Endometrial microvascular endothelial cells (primary cell): ENCODE measurements at regions not wholly inside any gene's neighbourhood (a gene's known extent, or its start where the extent isn't known, plus 50 kb on each side); places are given as distances from the start of the nearest gene placed in this dataset.

Experiments used
- in situ Hi-C: cut with HindIII; loops from 2 replicates; pipeline ENCODE4 v1.10.0; 2017; ENCODE audit warnings: low sequenced_read_pairs, low pct_unique_long_range_greater_than_20kb; ENCODE audit errors: inconsistent ontology term

- in situ Hi-C loops: loop anchor here (10.0 kb wide), 1 partner anchor 101 kb away; no protein-coding TSS in a partner anchor
These were observed 154.5 kb upstream of the TSC22D2 start for GRCh38 chr3:150253622-150254021.

DNA sequence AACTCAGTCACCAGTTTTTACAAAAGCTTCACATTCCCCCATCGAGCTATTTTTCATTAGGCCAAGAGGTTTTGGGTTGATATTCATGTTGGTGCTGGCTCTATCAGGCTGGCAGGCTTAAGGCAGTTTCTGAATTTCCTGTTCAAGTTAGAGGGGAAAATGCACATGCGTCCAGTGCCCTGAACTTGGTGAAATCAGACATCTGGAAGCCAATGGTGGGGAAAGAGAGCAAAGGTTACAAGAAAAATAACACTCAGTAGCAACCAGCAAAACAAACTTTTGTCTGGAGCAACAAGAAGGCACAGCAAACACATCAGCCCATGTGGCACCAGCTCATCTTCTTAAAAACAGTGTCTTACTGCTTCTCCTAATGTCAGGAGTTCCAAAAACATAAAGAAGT is 155.6 kb upstream of the TSC22D2 start:
- in situ Hi-C loops: loop anchor here (10.0 kb wide), 1 partner anchor 102 kb away; no protein-coding TSS in a partner anchor

- in situ Hi-C loops: loop anchor here (10.0 kb wide), 1 partner anchor 103 kb away; no protein-coding TSS in a partner anchor
These were observed 156.7 kb upstream of the TSC22D2 start for GRCh38 chr3:150251187-150252062.

DNA sequence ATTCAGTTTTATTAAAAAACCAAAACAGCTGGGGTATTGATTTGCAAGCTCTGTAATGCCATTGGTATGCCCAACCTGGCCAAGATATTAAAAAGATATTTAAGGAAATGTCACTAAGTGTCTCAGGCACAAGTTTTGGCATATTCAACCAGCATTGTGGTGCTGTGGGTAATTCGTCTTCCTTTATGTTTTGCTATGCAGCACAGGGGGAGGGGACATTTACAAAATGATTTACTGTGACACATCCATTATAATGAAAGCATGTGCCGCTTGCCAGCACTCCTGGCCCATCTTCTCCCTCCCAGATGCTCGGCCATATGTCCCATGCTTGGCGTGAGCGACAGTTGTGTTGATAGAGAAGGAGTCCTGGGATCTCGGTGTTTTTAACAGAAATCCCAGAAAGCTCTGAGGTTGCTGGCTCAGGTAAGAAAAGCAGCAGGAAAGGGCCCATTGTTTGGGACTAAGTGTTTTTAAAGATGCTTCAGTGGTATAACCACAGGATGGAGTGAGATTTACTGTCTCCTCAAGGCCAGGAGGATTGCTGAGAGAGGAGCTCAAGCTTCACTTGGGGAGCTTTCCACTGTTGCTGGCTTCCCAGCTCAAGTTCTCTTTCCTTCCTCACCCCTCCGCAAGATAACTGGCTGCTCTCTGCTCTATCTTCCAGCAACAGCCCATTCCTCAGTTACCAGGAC is 158.2 kb upstream of the TSC22D2 start:
- in situ Hi-C loops: loop anchor here (10.0 to 25.0 kb wide), 2 partner anchors 105 to 237 kb away; no protein-coding TSS in a partner anchor

DNA sequence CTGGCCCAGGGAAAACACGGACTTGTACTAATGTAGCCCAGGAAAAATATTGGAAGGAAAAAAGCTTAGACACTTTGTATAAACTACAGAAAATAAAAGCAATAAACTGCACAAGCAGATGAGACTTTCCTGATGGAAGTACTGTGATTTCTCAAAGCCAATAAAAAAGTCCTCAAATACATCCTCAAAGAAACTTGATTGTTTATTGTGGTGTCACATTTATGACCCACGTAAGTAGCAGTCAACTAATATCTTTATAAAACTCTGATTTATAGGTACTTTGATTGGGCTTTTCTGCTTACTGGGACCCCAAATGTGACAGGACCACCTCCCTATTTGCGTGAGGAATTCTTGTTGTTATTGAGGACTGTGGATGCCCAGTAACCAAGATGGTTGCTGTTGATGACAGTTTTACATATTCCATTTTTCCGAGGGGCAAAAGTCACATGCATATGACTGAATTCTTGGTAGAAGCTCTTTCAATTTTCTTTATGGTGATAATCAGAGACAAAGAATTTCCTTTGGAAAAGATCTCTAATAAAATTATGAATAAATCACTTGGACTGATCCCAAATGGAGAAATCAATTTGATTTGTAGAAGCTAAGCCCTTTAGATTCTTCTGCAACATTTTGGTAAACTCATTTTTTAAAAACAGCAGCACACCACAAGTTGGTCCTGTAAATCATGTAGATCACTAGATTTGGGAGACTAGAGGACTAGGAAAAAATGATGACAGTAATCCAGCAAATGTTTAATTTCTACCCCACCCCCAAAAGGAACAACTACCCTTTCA is 159.0 kb upstream of the TSC22D2 start:
- in situ Hi-C loops: loop anchor here (25.0 kb wide), 1 partner anchor 238 kb away; no protein-coding TSS in a partner anchor

DNA sequence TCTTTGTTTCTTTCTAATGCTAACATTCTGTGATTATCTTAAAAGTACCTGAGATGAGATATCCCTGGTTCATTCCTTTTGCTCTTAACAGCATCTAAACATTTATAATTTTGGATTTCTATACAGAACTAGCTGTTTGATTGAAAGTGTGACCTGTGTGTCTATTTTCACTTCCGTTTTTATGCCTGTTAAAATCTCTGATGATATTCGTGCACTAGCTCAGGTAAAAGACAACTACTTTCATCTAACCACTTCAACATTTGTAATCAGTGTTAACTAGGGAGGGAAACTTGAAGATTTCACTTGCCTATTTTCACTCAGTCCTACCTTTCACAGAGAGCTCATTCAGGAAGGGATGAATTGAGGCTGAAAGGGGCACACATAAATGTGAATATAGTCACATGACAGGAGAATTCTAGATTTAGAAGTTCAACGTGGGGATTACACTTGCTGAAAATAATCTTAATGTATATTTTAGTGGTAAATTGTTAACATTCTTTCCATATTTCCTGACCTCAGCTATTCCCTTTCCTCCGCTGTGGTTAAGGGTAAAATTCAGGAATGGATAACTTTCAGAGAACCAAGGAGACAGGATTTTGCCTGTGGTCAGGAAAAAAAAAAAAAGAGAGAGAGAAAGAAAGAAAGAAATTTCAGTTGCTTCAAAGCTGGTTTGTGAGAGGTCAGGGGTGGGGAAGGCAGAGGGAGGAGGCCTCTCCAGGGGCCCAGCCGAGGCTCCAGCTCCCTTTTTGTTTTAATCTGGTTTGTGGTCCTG is 159.8 kb upstream of the TSC22D2 start:
- in situ Hi-C loops: loop anchor here (25.0 kb wide), 1 partner anchor 239 kb away; no protein-coding TSS in a partner anchor

GRCh38 chr3:150247441-150247840 is 160.7 kb upstream of the TSC22D2 start:
- in situ Hi-C loops: loop anchor here (25.0 kb wide), 1 partner anchor 240 kb away; no protein-coding TSS in a partner anchor

GRCh38 chr3:150243466-150243865 is 164.6 kb upstream of the TSC22D2 start:
- in situ Hi-C loops: loop anchor here (25.0 kb wide), 1 partner anchor 244 kb away; no protein-coding TSS in a partner anchor

DNA sequence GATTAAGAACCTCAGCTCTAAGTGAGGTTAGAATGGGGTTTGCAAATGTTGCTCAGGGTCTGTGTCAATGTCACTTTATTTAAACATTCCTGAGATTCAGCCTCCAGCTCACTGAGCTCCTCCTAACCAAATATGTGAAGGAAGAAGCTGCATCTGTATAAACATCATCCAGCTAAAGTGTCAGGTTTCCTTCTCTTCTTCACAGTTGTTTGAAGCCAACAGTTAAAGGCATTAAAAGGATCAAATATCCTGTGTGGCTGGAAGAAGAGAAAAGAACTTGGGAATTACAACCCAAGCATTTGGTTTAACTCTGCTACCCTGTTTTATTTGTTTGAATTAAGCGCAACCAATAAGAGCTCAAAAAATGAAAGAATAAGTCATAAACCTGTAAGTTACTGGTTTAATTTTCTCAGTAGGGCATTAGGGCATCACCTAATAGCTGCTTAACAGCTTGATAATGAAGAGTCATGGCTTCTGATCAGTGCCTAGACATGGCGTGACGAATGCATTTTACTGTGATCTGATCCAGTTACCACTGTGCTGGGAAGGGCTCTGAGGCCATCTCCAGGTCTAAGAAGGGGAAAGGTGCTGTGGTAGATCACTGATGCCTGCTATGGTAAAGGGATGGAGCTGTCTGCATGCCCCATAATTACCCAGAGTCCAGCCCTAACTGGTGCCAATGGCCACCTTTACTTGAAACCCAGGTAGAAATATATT is 165.7 kb upstream of the TSC22D2 start:
- in situ Hi-C loops: loop anchor here (25.0 kb wide), 1 partner anchor 245 kb away; no protein-coding TSS in a partner anchor

DNA sequence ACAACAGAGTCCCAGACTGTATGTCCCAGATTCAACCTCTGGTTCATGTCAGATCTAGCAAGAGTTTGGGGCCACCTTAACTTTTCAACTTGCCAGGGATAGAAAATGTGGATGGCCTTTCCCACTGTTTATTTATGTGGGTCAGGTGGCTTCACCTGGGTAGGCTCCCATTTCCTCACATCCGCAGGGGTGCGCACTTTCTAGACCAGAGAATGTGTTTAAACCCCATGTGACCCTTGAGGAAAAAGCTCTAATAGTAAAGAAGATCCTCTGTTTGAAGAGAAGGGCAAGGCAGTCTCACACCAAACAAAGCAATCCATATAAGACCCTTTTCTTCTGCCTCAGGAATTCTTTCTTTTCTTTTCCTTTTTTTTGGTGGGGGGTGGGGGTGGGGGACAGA is 167.2 kb upstream of the TSC22D2 start:
- in situ Hi-C loops: loop anchor here (25.0 kb wide), 1 partner anchor 246 kb away; no protein-coding TSS in a partner anchor

DNA sequence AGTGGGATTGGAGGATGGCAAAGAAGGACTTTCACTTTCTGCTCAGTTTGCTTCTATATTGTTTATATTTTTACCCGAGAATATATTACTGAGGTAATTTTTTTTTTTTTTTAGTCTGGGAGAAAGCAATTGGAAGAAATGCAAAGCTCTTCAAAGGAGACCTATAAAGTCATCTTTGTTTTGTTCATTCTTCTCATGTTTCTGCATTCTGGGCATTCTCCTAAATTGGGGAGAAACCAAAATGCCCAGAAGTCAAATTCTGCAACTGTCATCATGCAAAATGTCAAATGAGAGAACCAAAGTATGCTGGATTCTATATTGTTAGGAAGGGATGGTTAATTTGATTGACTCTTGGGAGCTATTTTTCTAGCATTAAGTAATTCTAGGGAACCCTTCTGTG is 168.3 kb upstream of the TSC22D2 start:
- in situ Hi-C loops: loop anchor here (25.0 kb wide), 1 partner anchor 248 kb away; no protein-coding TSS in a partner anchor

GRCh38 chr3:150238995-150239619 is 169.0 kb upstream of the TSC22D2 start:
- in situ Hi-C loops: loop anchor here (25.0 kb wide), 1 partner anchor 248 kb away; no protein-coding TSS in a partner anchor

DNA sequence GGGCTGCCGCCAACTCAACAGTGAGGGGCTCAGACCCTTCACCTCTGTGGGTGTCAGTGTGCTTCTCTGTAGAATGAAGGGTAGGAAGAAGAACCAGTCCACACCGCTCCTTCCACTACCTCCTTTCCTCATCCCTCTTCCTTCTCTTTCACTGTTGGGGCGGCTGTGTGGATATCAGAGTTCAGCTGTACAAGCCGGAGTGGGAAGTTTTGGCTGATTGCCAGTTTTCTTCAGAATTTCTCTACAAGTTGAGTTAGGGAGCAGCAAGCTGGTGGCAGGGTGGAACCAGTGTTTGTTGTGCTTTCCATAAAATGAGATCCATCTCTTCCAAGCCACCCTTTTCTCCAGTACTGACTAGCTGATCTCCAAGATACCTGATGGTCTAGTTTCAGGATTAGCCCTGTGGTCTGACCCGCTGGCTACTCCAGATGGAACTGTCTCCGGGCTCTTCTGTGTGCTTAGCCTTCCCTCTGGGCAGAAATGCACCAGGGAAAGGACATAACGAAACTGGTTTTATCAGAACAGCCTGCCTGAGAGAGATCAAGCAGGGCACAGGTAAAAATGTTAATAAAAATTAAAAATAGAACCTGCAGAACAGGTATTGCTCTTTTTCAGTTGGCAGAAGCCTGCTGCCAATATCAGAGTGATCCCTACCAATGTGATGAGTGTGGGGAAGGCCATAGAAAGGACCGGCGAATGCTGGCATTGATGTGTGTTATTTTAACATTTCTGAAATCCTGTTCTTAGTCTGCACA is 169.9 kb upstream of the TSC22D2 start:
- in situ Hi-C loops: loop anchor here (25.0 kb wide), 1 partner anchor 249 kb away; no protein-coding TSS in a partner anchor

DNA sequence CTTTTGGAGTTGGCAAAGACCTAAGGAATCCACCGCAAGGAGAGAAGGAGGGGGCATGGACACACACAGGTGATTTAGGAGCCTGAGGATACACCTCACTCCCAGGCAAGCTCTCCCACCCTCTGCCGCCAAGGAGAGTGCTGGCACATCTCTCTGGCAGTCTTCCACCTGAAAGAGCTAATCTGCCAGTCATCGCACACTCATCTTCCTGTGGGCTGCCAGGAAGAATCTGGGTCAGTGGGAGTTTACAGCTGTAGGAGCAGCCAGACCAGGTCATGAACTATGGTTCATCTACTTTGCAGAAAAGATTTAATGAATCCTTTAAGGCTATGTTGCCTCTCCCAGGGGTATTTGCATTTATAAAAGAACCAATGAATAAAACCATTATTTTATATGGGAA is 170.6 kb upstream of the TSC22D2 start:
- in situ Hi-C loops: loop anchor here (25.0 kb wide), 1 partner anchor 250 kb away; no protein-coding TSS in a partner anchor

DNA sequence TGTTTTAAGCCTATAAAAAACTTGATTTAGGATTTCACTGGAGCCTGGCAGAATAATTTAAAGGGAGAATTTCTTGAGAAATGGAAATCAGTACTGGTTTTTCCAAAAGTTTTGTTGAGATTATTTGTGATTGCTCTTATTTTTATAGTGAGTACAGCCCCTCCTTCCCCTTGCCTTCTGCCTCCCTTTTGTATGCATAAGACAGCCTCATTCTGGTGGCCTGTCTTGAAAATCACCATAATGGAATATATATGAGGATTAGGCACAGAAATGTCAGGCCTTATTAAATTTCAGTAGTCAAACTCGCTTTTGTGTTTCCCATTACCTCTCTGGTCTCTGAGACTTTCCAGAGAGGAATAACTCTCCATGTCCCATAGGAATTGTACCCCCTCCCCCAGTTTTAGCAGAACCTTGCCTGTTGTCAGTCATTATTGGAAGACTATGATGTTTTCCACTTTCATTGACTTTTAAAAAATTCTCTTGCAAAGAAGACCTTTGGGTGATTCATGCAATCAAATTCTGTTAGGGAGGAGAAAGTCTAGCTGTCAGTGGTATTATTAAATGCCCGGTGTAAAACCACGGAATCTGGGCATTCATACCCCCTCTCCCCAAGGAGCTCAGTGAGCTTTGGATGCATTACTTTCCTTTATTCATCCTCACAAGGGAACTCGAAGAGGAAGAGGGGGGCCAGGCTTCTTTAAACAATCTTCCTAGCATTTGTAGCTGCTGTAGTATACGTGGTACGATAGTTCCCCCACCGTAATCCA is 171.6 kb upstream of the TSC22D2 start:
- in situ Hi-C loops: loop anchor here (25.0 kb wide), 1 partner anchor 251 kb away; no protein-coding TSS in a partner anchor
